Panc1 (cell line): ENCODE measurements at regions not wholly inside any gene's neighbourhood (a gene's known extent, or its start where the extent isn't known, plus 50 kb on each side); places are given as distances from the start of the nearest gene placed in this dataset.

ENCODE experiments used
- ATAC-seq: fragments of 200-7000 bp; cut with Tn5 transposase; 2 replicates; pipeline ENCODE4 v1.9.1; 2020; ENCODE audit warnings: mild to moderate bottlenecking, moderate library complexity
- BruUV-seq: library from RNA; stranded (reverse); fragments of 400-500 nt; replicated peaks from 2 replicates; lab custom pipeline; 2021; lab: Mats Ljungman, UMichigan
- CTCF ChIA-PET: fragments of 300-600 bp; sonication (Branson Sonifier 250); formaldehyde crosslinking; loops from one replicate; lab custom pipeline; 2022; ENCODE audit warnings: antibody characterized with exemption; lab: Charles Lee
- POLR2A ChIA-PET: fragments of 300-600 bp; sonication (Branson Sonifier 250); formaldehyde crosslinking; loops from one replicate; lab custom pipeline; 2022; ENCODE audit warnings: antibody characterized with exemption; lab: Charles Lee
- DNase-seq: peaks from one replicate; pipeline ENCODE4 v3.0.0-alpha.2; 2010; ENCODE audit warnings: low read depth, low spot score
- H3K27ac ChIP-seq: 2 replicates; pipeline ENCODE4 v1.5.1; 2011; ENCODE audit warnings: mild to moderate bottlenecking, low read length, inconsistent platforms
- H3K27me3 ChIP-seq: fragments of 200-500 bp; sonication (Bioruptor generic); 2 replicates; pipeline ENCODE4 v1.6.0; 2014; ENCODE audit warnings: low read length, inconsistent platforms; ENCODE audit not compliant: control insufficient read depth, insufficient read depth
- H3K36me3 ChIP-seq: fragments of 200-500 bp; sonication (Bioruptor generic); 2 replicates; pipeline ENCODE4 v1.5.1; 2014; ENCODE audit warnings: inconsistent platforms, mild to moderate bottlenecking, low read length, moderate library complexity; ENCODE audit not compliant: control insufficient read depth, insufficient read depth
- H3K4me1 ChIP-seq: 2 replicates; pipeline ENCODE4 v1.5.1; 2011; ENCODE audit warnings: inconsistent platforms, mild to moderate bottlenecking, low read length, moderate library complexity; ENCODE audit not compliant: control insufficient read depth, insufficient read depth
- H3K4me3 ChIP-seq, 2 experiments: 2 replicates each; pipeline ENCODE4 v1.5.1; 2011 to 2012; ENCODE audit warnings: low read depth in 2 of 2, low read length in 2 of 2, mild to moderate bottlenecking in 2 of 2, inconsistent platforms in 1 of 2, moderate library complexity in 1 of 2
- H3K9me3 ChIP-seq: fragments of 200-500 bp; sonication (Bioruptor generic); 2 replicates; pipeline ENCODE4 v1.5.1; 2014; ENCODE audit warnings: low read depth, mild to moderate bottlenecking, inconsistent platforms, low read length, moderate library complexity; ENCODE audit not compliant: control insufficient read depth, insufficient read depth
- CTCF ChIP-seq: fragments of 450-650 bp; IDR thresholded peaks from 2 replicates; pipeline ENCODE4 v1.5.1; 2017; ENCODE audit warnings: mild to moderate bottlenecking
- POLR2AphosphoS5 ChIP-seq: IDR thresholded peaks from 2 replicates; pipeline ENCODE4 v1.6.1; 2012; ENCODE audit warnings: mild to moderate bottlenecking, low read depth, low read length, moderate library complexity
- REST ChIP-seq, 2 experiments: IDR thresholded peaks; 2 replicates each; pipeline ENCODE4 v1.6.1; 2011 to 2012; ENCODE audit warnings: low read depth in 2 of 2, control low read depth in 1 of 2, low read length in 1 of 2, mild to moderate bottlenecking in 1 of 2, moderate library complexity in 1 of 2; ENCODE audit not compliant: insufficient read depth in 1 of 2
- SIN3A ChIP-seq: IDR thresholded peaks from 2 replicates; pipeline ENCODE4 v1.6.1; 2012; ENCODE audit warnings: low read depth, mild to moderate bottlenecking, low read length, moderate library complexity, borderline replicate concordance; ENCODE audit not compliant: insufficient read depth
- TCF7L2 ChIP-seq: IDR thresholded peaks from 2 replicates; pipeline ENCODE4 v1.6.1; 2011; ENCODE audit warnings: mild to moderate bottlenecking, low read depth, low read length, inconsistent platforms
- in situ Hi-C: cut with HindIII; loops from 2 replicates; pipeline ENCODE4 v1.10.0; 2016; ENCODE audit warnings: low sequenced_read_pairs, low pct_unique_long_range_greater_than_20kb
- intact Hi-C: fragments of 100-400 bp; cut with micrococcal nuclease; formaldehyde crosslinking; loops from one replicate; pipeline ENCODE4 v1.10.0; 2022; ENCODE audit not compliant: unreplicated experiment

GRCh38 chr6:6808343-6808742 is 219.8 kb downstream of the LY86 start:
- POLR2A ChIA-PET = no interaction called here
- H3K4me1 ChIP-seq = peaks cover 5% of the 10 kb centered on the region; the same call in 1 of the 2 replicates
- no peaks in the 10 kb centered on the region for H3K36me3 ChIP-seq
- ATAC-seq (no peak), DNase-seq (no peak)
- H3K9me3 ChIP-seq = no peaks in the 10 kb centered on the region
- CTCF ChIA-PET = interaction anchor here (1.2 kb wide), 1 partner anchor 131 kb away, joined by 3 read pairs; no protein-coding TSS in a partner anchor
- TF ChIP-seq REST (IDR thresholded peaks at IDR 0.05; ENCODE audit: insufficient read depth in 1 of 2, low read depth in 2 of 2, low read length in 1 of 2) (no peak), TCF7L2 (no peak), SIN3A (no peak), POLR2AphosphoS5 (no peak), CTCF (no peak)
- no peak overlapping the region for H3K27ac ChIP-seq
- intact Hi-C loops (no loop called here), in situ Hi-C loops (no loop called here)
- H3K4me3 ChIP-seq = no peak overlapping the region
- BruUV-seq = no TSS peak
- H3K27me3 ChIP-seq = 0 out of 2 replicates have a peak, but pooled peaks cover 2% of the 10 kb centered on the region

GRCh38 chr6:6808915-6809314 is 220.4 kb downstream of the LY86 start:
- ChIA-PET POLR2A (interaction anchor here (0.6 kb wide), 1 partner anchor 261 kb away, joined by 3 read pairs; no protein-coding TSS in a partner anchor), CTCF (interaction anchor here (1.2 kb wide), 1 partner anchor 132 kb away, joined by 3 read pairs; no protein-coding TSS in a partner anchor)
- DNase-seq = no peak
- Histone ChIP-seq H3K4me1 (peaks cover 5% of the 10 kb centered on the region; the same call in 1 of the 2 replicates), H3K27me3 (0 out of 2 replicates have a peak, but pooled peaks cover 2% of the 10 kb centered on the region), H3K9me3 (no peaks in the 10 kb centered on the region), H3K27ac (no peak overlapping the region), H3K4me3 (no peak overlapping the region), H3K36me3 (no peaks in the 10 kb centered on the region)
- TF ChIP-seq POLR2AphosphoS5 (no peak), TCF7L2 (no peak), SIN3A (no peak), CTCF (no peak), REST (IDR thresholded peaks at IDR 0.05; ENCODE audit: insufficient read depth in 1 of 2, low read depth in 2 of 2, low read length in 1 of 2) (no peak)
- ATAC-seq = no peak
- no TSS peak for BruUV-seq
- in situ Hi-C loops (no loop called here), intact Hi-C loops (no loop called here)
